OCI-LY3 (cell line): ENCODE measurements at regions not wholly inside any gene's neighbourhood (a gene's known extent, or its start where the extent isn't known, plus 50 kb on each side); places are given as distances from the start of the nearest gene placed in this dataset.

Source experiments
- H2AFZ ChIP-seq: fragments of 200-600, 300-600 bp; shearing (Covaris generic); 2 replicates; pipeline ENCODE4 v1.6.0; 2014; ENCODE audit warnings: antibody characterized with exemption, low read depth, low read length
- H3K27ac ChIP-seq: fragments of 200-600, 300-600 bp; sonication (generic); 2 replicates; pipeline ENCODE4 v1.5.1; 2014; ENCODE audit warnings: mild to moderate bottlenecking, low read length, moderate library complexity, mixed read lengths
- H3K27me3 ChIP-seq: fragments of 200-600, 300-600 bp; sonication (generic); 2 replicates; pipeline ENCODE4 v1.6.1; 2014; ENCODE audit warnings: low read depth, low read length, mixed read lengths
- H3K36me3 ChIP-seq: fragments of 200-600, 300-600 bp; sonication (generic); replicated peaks from 2 replicates; pipeline ENCODE3; 2014; ENCODE audit warnings: low read depth, low read length, mixed read lengths
- H3K4me1 ChIP-seq: fragments of 300-600, 200-600 bp; sonication (generic); 2 replicates; pipeline ENCODE4 v1.6.1; 2014; ENCODE audit warnings: low read length, mixed read lengths
- H3K4me2 ChIP-seq: fragments of 200-600, 300-600 bp; sonication (generic); 2 replicates; pipeline ENCODE4 v1.6.1; 2014; ENCODE audit warnings: low read length, mixed read lengths
- H3K4me3 ChIP-seq: fragments of 300-600, 200-600 bp; sonication (generic); 2 replicates; pipeline ENCODE4 v1.5.1; 2014; ENCODE audit warnings: antibody characterized with exemption, mild to moderate bottlenecking, low read length, moderate library complexity
- H3K79me2 ChIP-seq: fragments of 300-600, 200-600 bp; shearing (Covaris generic); 2 replicates; pipeline ENCODE4 v1.6.1; 2014; ENCODE audit warnings: mild to moderate bottlenecking, low read length, mixed read lengths
- H3K9ac ChIP-seq: fragments of 300-600, 200-600 bp; shearing (Covaris generic); 2 replicates; pipeline ENCODE4 v1.6.0; 2014; ENCODE audit warnings: mild to moderate bottlenecking, low read length, moderate library complexity
- H3K9me3 ChIP-seq: fragments of 200-600, 300-600 bp; shearing (Covaris generic); 2 replicates; pipeline ENCODE4 v1.6.1; 2014; ENCODE audit warnings: low read length, mixed read lengths; ENCODE audit not compliant: insufficient read depth
- H4K20me1 ChIP-seq: fragments of 200-600, 300-600 bp; sonication (generic); 2 replicates; pipeline ENCODE4 v1.6.1; 2016; ENCODE audit warnings: low read length, mixed read lengths; ENCODE audit not compliant: insufficient read depth
- CTCF ChIP-seq: fragments of 200-600, 300-600 bp; sonication (generic); IDR thresholded peaks from 2 replicates; pipeline ENCODE4 v1.5.1; 2014; ENCODE audit warnings: antibody characterized with exemption, low read length, low read depth
- EZH2phosphoT487 ChIP-seq: fragments of 200-600 bp; shearing (Covaris generic); IDR thresholded peaks from 2 replicates; pipeline ENCODE4 v1.6.1; 2018; ENCODE audit warnings: antibody characterized with exemption, mixed run types, low read depth

GRCh38 chr13:44259045-44260027, 114.3 kb upstream of the SERP2 start:
- peaks cover 35% of the 10 kb centered on the region for H3K27me3 ChIP-seq
- no peaks in the 10 kb centered on the region for H4K20me1 ChIP-seq
- H3K4me2 ChIP-seq, result peak overlapping the region; percentile 94
- peak overlapping the region; percentile 72 for H3K4me3 ChIP-seq
- peak overlapping the region; percentile 14; the same call in 1 of the 2 replicates for H3K27ac ChIP-seq
- H3K79me2 ChIP-seq, result no peaks in the 10 kb centered on the region
- H3K9ac ChIP-seq, result peak overlapping the region; percentile 40; the same call in 1 of the 2 replicates
- no peak for TF ChIP-seq EZH2phosphoT487
- no peak for TF ChIP-seq CTCF
- peaks cover 23% of the 10 kb centered on the region for H3K4me1 ChIP-seq
- H3K36me3 ChIP-seq, result no peaks in the 10 kb centered on the region
- H2AFZ ChIP-seq, result peak overlapping the region; percentile 77
- no peaks in the 10 kb centered on the region for H3K9me3 ChIP-seq

GRCh38 chr13:44260336-44260735, 113.3 kb upstream of the SERP2 start:
- Histone ChIP-seq H3K27ac (no peak overlapping the region), H3K4me2 (no peak overlapping the region; the same call in 1 of the 2 replicates), H3K36me3 (no peaks in the 10 kb centered on the region), H4K20me1 (no peaks in the 10 kb centered on the region), H2AFZ (no peak overlapping the region), H3K27me3 (peaks cover 38% of the 10 kb centered on the region), H3K9ac (no peak overlapping the region), H3K4me1 (peaks cover 23% of the 10 kb centered on the region), H3K9me3 (no peaks in the 10 kb centered on the region), H3K4me3 (no peak overlapping the region), H3K79me2 (no peaks in the 10 kb centered on the region)
- TF ChIP-seq EZH2phosphoT487 (no peak), CTCF (no peak)

- peaks cover 17% of the 10 kb centered on the region for H3K4me1 ChIP-seq
- no peak overlapping the region for H3K27ac ChIP-seq
- no peak overlapping the region for H3K4me2 ChIP-seq
- no peaks in the 10 kb centered on the region for H3K36me3 ChIP-seq
- no peaks in the 10 kb centered on the region for H3K9me3 ChIP-seq
- H3K9ac ChIP-seq, result no peak overlapping the region
- no peaks in the 10 kb centered on the region for H3K79me2 ChIP-seq
- H3K4me3 ChIP-seq, result no peak overlapping the region
- no peak for TF ChIP-seq CTCF
- no peak for TF ChIP-seq EZH2phosphoT487
- H2AFZ ChIP-seq, result no peak overlapping the region
- peaks cover 53% of the 10 kb centered on the region for H3K27me3 ChIP-seq
- no peaks in the 10 kb centered on the region for H4K20me1 ChIP-seq
Measured at GRCh38 chr13:44263751-44264620, 109.6 kb upstream of the SERP2 start.

- H3K36me3 ChIP-seq, result no peaks in the 10 kb centered on the region
- H4K20me1 ChIP-seq, result no peaks in the 10 kb centered on the region
- no peak overlapping the region for H2AFZ ChIP-seq
- H3K27ac ChIP-seq, result no peak overlapping the region
- no peaks in the 10 kb centered on the region for H3K79me2 ChIP-seq
- H3K27me3 ChIP-seq, result peaks cover 58% of the 10 kb centered on the region
- H3K4me2 ChIP-seq, result no peak overlapping the region
- H3K9ac ChIP-seq, result no peak overlapping the region
- no peak overlapping the region for H3K4me3 ChIP-seq
- H3K9me3 ChIP-seq, result no peaks in the 10 kb centered on the region
- H3K4me1 ChIP-seq, result no peaks in the 10 kb centered on the region
- no peak for TF ChIP-seq CTCF
Measured at GRCh38 chr13:44266305-44266704, 107.3 kb upstream of the SERP2 start.
